HepG2 (cell line): ENCODE measurements at regions not wholly inside any gene's neighbourhood (a gene's known extent, or its start where the extent isn't known, plus 50 kb on each side); places are given as distances from the start of the nearest gene placed in this dataset.

Experiments
- ATAC-seq: fragments of 200-7000 bp; cut with Tn5 transposase; 3 replicates; pipeline ENCODE4 v1.9.1; 2020; ENCODE audit warnings: mild to moderate bottlenecking, moderate library complexity
- BruUV-seq: library from RNA; stranded (reverse); fragments of 400-500 nt; replicated peaks from 2 replicates; lab custom pipeline; 2021; lab: Mats Ljungman, UMichigan
- CTCF ChIA-PET: fragments of 300-600 bp; formaldehyde crosslinking; extraction: SDS; loops from one replicate; lab custom pipeline; 2021; ENCODE audit warnings: low total read pairs, inconsistent platforms, low intra/inter-chr PET ratio; lab: Yijun Ruan, JAX
- POLR2A ChIA-PET: fragments of 350-600 bp; sonication (Branson Sonifier 250); formaldehyde crosslinking; loops from one replicate; lab custom pipeline; 2020; ENCODE audit warnings: antibody characterized with exemption, inconsistent platforms; lab: Yijun Ruan, JAX
- DNase-seq: peaks from one replicate; pipeline ENCODE4 v3.0.0-alpha.2; 2015; ENCODE audit warnings: low spot score
- FAIRE-seq: peaks from 3 replicates; lab custom pipeline; 2011; peaks lifted over from hg19 to GRCh38; lab: Jason Lieb, UNC
- H2AFZ ChIP-seq: one replicate; pipeline ENCODE4 v1.6.1; 2011; ENCODE audit warnings: low read length, inconsistent platforms
- H3K27ac ChIP-seq: fragments of 300-600 bp; 3 replicates; pipeline ENCODE4 v1.8.0; 2011; ENCODE audit warnings: mixed run types, mild to moderate bottlenecking, mixed read lengths, low read length, inconsistent platforms; ENCODE audit not compliant: insufficient read depth; ENCODE audit errors: extremely low read length
- H3K27me3 ChIP-seq, 2 experiments: fragments of 200-600 bp in 1 of 2; 2 replicates in 1 of 2; 3 replicates in 1 of 2; pipeline versions ENCODE4 v1.6.0 to v1.8.0; 2011; ENCODE audit warnings: low read length in 2 of 2, mild to moderate bottlenecking in 2 of 2, moderate library complexity in 2 of 2, inconsistent platforms in 1 of 2; ENCODE audit not compliant: insufficient read depth in 2 of 2, control insufficient read depth in 1 of 2
- H3K36me3 ChIP-seq, 2 experiments: fragments of 200-600 bp in 1 of 2; replicated peaks in 1 of 2; 2 replicates in 1 of 2; 3 replicates in 1 of 2; pipeline versions ENCODE4 v1.5.1 to v1.8.0; 2011; ENCODE audit warnings: low read length in 2 of 2, inconsistent platforms in 1 of 2; ENCODE audit not compliant: insufficient read depth in 2 of 2, control insufficient read depth in 1 of 2
- H3K4me1 ChIP-seq: 2 replicates; pipeline ENCODE4 v1.5.1; 2012; ENCODE audit warnings: low read length, inconsistent platforms; ENCODE audit not compliant: insufficient read depth
- H3K4me2 ChIP-seq: 2 replicates; pipeline ENCODE4 v1.6.0; 2011; ENCODE audit warnings: low read depth, low read length, inconsistent platforms
- H3K4me3 ChIP-seq, 3 experiments: fragments of 200-600 bp in 1 of 3; sonication (generic), shearing (Covaris generic) in 1 of 3; replicated peaks in 1 of 3; 2 replicates each; pipeline ENCODE4 v1.5.1; 2011 to 2016; ENCODE audit warnings: low read length in 3 of 3, inconsistent platforms in 2 of 3, low read depth in 2 of 3, mild to moderate bottlenecking in 2 of 3, control low read depth in 1 of 3, mixed read lengths in 1 of 3; ENCODE audit not compliant: insufficient read depth in 1 of 3
- H3K79me2 ChIP-seq: one replicate; pipeline ENCODE4 v1.6.1; 2011; ENCODE audit warnings: low read length, inconsistent platforms; ENCODE audit not compliant: insufficient read depth
- H3K9ac ChIP-seq: 2 replicates; pipeline ENCODE4 v1.6.0; 2011; ENCODE audit warnings: mild to moderate bottlenecking, low read depth, low read length, inconsistent platforms; ENCODE audit not compliant: insufficient read depth
- H3K9me3 ChIP-seq: 2 replicates; pipeline ENCODE4 v1.5.1; 2012; ENCODE audit warnings: mild to moderate bottlenecking, low read length
- H4K20me1 ChIP-seq: 2 replicates; pipeline ENCODE4 v1.6.0; 2011; ENCODE audit warnings: inconsistent platforms, mild to moderate bottlenecking, low read length, moderate library complexity; ENCODE audit not compliant: insufficient read depth
- CREBL2 ChIP-seq: sonication (generic); formaldehyde crosslinking; IDR thresholded peaks from 2 replicates; pipeline ENCODE4 v1.8.1; 2023; ENCODE audit warnings: missing genetic modification reagents, mild to moderate bottlenecking, borderline replicate concordance
- ERF ChIP-seq: IDR thresholded peaks from 2 replicates; pipeline ENCODE4 v1.6.1; 2018; ENCODE audit warnings: missing biosample characterization, missing genetic modification reagents
- HNF1B ChIP-seq: sonication (generic); formaldehyde crosslinking; IDR thresholded peaks from 2 replicates; pipeline ENCODE4 v1.5.1; 2020; ENCODE audit warnings: mild to moderate bottlenecking, moderate library complexity, missing genetic modification reagents
- MNT ChIP-seq: fragments of 450-650 bp; IDR thresholded peaks from 2 replicates; pipeline ENCODE4 v1.6.1; 2016
- NR2F6 ChIP-seq, 2 experiments: IDR thresholded peaks; 2 replicates each; pipeline ENCODE4 v1.6.1; 2016; ENCODE audit warnings: antibody characterized with exemption in 1 of 2, mild to moderate bottlenecking in 1 of 2
- RFXAP ChIP-seq: sonication (generic); formaldehyde crosslinking; IDR thresholded peaks from 2 replicates; pipeline ENCODE4 v1.4.0; 2020; ENCODE audit warnings: missing genetic modification reagents, borderline replicate concordance
- TBL1XR1 ChIP-seq: fragments of 150-350 bp; IDR thresholded peaks from 2 replicates; pipeline ENCODE4 v1.6.1; 2014; ENCODE audit warnings: borderline replicate concordance, low read length; ENCODE audit not compliant: partially characterized antibody
- TRIM22 ChIP-seq: fragments of 450-650 bp; IDR thresholded peaks from 2 replicates; pipeline ENCODE4 v1.6.1; 2017
- TRIM24 ChIP-seq: sonication (generic); formaldehyde crosslinking; IDR thresholded peaks from 2 replicates; pipeline ENCODE4 v1.8.0; 2022; ENCODE audit warnings: mild to moderate bottlenecking, missing genetic modification reagents
- ZNF230 ChIP-seq: sonication (generic); formaldehyde crosslinking; IDR thresholded peaks from 2 replicates; pipeline ENCODE4 v1.4.0; 2020; ENCODE audit warnings: mild to moderate bottlenecking, missing genetic modification reagents
- ZNF260 ChIP-seq: sonication (generic); formaldehyde crosslinking; IDR thresholded peaks from 2 replicates; pipeline ENCODE4 v1.4.0; 2020; ENCODE audit warnings: missing genetic modification reagents, low read depth, mild to moderate bottlenecking, borderline replicate concordance
- ZNF263 ChIP-seq: sonication (generic); formaldehyde crosslinking; IDR thresholded peaks from 2 replicates; pipeline ENCODE4 v1.4.0; 2020; ENCODE audit warnings: missing genetic modification reagents
- ZNF264 ChIP-seq: sonication (generic); formaldehyde crosslinking; IDR thresholded peaks from 2 replicates; pipeline ENCODE4 v1.4.0; 2020; ENCODE audit warnings: missing genetic modification reagents
- ZNF326 ChIP-seq: sonication (generic); formaldehyde crosslinking; IDR thresholded peaks from 2 replicates; pipeline ENCODE4 v1.4.0; 2020; ENCODE audit warnings: missing genetic modification reagents, borderline replicate concordance
- ZNF337 ChIP-seq: sonication (generic); formaldehyde crosslinking; IDR thresholded peaks from 2 replicates; pipeline ENCODE4 v1.5.1; 2020; ENCODE audit warnings: missing genetic modification reagents, low read depth, mild to moderate bottlenecking, borderline replicate concordance
- ZNF740 ChIP-seq: sonication (generic); formaldehyde crosslinking; IDR thresholded peaks from 2 replicates; pipeline ENCODE4 v1.4.0; 2020; ENCODE audit warnings: missing genetic modification reagents
- ZNF746 ChIP-seq: sonication (generic); formaldehyde crosslinking; IDR thresholded peaks from 2 replicates; pipeline ENCODE4 v1.8.0; 2022; ENCODE audit warnings: mild to moderate bottlenecking, missing genetic modification reagents
- ZNF776 ChIP-seq: sonication (generic); formaldehyde crosslinking; IDR thresholded peaks from 2 replicates; pipeline ENCODE4 v1.4.0; 2020; ENCODE audit warnings: mild to moderate bottlenecking, missing genetic modification reagents
- ZSCAN20 ChIP-seq: sonication (generic); formaldehyde crosslinking; IDR thresholded peaks from 2 replicates; pipeline ENCODE4 v1.4.0; 2020; ENCODE audit warnings: missing genetic modification reagents, mild to moderate bottlenecking, borderline replicate concordance
- ZSCAN22 ChIP-seq: sonication (generic); formaldehyde crosslinking; IDR thresholded peaks from 2 replicates; pipeline ENCODE4 v1.4.0; 2020; ENCODE audit warnings: mild to moderate bottlenecking, missing genetic modification reagents
- WGBS: methylation state at CpG from one replicate; pipeline ENCODE4 v1.1.6; 2017; ENCODE audit warnings: low lambda C conversion rate; 5-methylcytosine and 5-hydroxymethylcytosine counted together
- in situ Hi-C: cut with HindIII; loops from 2 replicates; pipeline ENCODE4 v1.10.0; 2017; ENCODE audit warnings: low pct_unique_long_range_greater_than_20kb; ENCODE audit not compliant: extremely low pct_ligation_motif_present
- intact Hi-C: fragments of 100-400 bp; cut with micrococcal nuclease; formaldehyde crosslinking; loops from one replicate; pipeline ENCODE4 v1.10.0; 2022; ENCODE audit not compliant: unreplicated experiment

GRCh38 chr7:67432536-67433234 lies 436.1 kb downstream of the TYW1 start:
- 6% methylated on average over 10 of the region's 10 CpGs for WGBS
- no peak overlapping the region for H3K4me2 ChIP-seq
- H3K36me3 ChIP-seq = no peaks in the 10 kb centered on the region
- CTCF ChIA-PET = no interaction called here
- in situ Hi-C loops = no loop called here
- no peak overlapping the region for H3K27ac ChIP-seq
- intact Hi-C loops = no loop called here
- no peak for FAIRE-seq
- no peak overlapping the region for H3K4me3 ChIP-seq
- H2AFZ ChIP-seq = no peak overlapping the region
- ATAC-seq = no peak
- POLR2A ChIA-PET = no interaction called here
- H3K4me1 ChIP-seq = no peaks in the 10 kb centered on the region
- DNase-seq = no peak
- H3K27me3 ChIP-seq = no peaks in the 10 kb centered on the region
- no TSS peak for BruUV-seq
- TF ChIP-seq MNT (no peak), ERF (CRISPR knock-in tag) (no peak), ZNF263 (CRISPR knock-in tag) (no peak), ZSCAN20 (CRISPR knock-in tag) (no peak), ZNF746 (CRISPR knock-in tag) (no peak), RFXAP (CRISPR knock-in tag) (no peak), ZNF326 (CRISPR knock-in tag) (no peak), ZSCAN22 (CRISPR knock-in tag) (no peak), TRIM24 (CRISPR knock-in tag) (no peak), HNF1B (CRISPR knock-in tag) (no peak), ZNF264 (CRISPR knock-in tag) (no peak), ZNF260 (CRISPR knock-in tag) (no peak), CREBL2 (CRISPR knock-in tag) (no peak), TBL1XR1 (no peak), ZNF776 (CRISPR knock-in tag) (no peak), ZNF337 (CRISPR knock-in tag) (no peak), ZNF230 (CRISPR knock-in tag) (no peak), ZNF740 (CRISPR knock-in tag) (no peak), NR2F6 (IDR thresholded peaks at IDR 0.05) (no peak), NR2F6 (CRISPR knock-in tag; IDR thresholded peaks at IDR 0.05) (no peak), TRIM22 (no peak)
- H3K79me2 ChIP-seq = no peaks in the 10 kb centered on the region
- H3K9ac ChIP-seq = no peak overlapping the region
- no peaks in the 10 kb centered on the region for H3K9me3 ChIP-seq
- no peaks in the 10 kb centered on the region for H4K20me1 ChIP-seq
